Neural progenitor cell (in vitro differentiated cells): ENCODE measurements at regions not wholly inside any gene's neighbourhood (a gene's known extent, or its start where the extent isn't known, plus 50 kb on each side); places are given as distances from the start of the nearest gene placed in this dataset.

ENCODE experiments used
- EZH2 ChIP-seq: fragments of 200-600 bp; sonication (generic); IDR thresholded peaks from 2 replicates; pipeline ENCODE4 v1.6.1; 2017; ENCODE audit warnings: antibody characterized with exemption, mild to moderate bottlenecking, moderate library complexity
- EZH2phosphoT487 ChIP-seq: fragments of 200-600 bp; sonication (generic); IDR thresholded peaks from 2 replicates; pipeline ENCODE4 v1.6.1; 2017; ENCODE audit warnings: antibody characterized with exemption
- TF ChIP-seq, protein P1 (sequence below): fragments of 200-600 bp; sonication (generic); IDR thresholded peaks from 2 replicates; pipeline ENCODE4 v1.5.1; 2017; ENCODE audit warnings: antibody characterized with exemption, mild to moderate bottlenecking

- TF ChIP-seq, protein P1, sequence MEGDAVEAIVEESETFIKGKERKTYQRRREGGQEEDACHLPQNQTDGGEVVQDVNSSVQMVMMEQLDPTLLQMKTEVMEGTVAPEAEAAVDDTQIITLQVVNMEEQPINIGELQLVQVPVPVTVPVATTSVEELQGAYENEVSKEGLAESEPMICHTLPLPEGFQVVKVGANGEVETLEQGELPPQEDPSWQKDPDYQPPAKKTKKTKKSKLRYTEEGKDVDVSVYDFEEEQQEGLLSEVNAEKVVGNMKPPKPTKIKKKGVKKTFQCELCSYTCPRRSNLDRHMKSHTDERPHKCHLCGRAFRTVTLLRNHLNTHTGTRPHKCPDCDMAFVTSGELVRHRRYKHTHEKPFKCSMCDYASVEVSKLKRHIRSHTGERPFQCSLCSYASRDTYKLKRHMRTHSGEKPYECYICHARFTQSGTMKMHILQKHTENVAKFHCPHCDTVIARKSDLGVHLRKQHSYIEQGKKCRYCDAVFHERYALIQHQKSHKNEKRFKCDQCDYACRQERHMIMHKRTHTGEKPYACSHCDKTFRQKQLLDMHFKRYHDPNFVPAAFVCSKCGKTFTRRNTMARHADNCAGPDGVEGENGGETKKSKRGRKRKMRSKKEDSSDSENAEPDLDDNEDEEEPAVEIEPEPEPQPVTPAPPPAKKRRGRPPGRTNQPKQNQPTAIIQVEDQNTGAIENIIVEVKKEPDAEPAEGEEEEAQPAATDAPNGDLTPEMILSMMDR, result no peak
- no peak for TF ChIP-seq EZH2phosphoT487
- no peak for TF ChIP-seq EZH2
These were observed 788.6 kb upstream of the NOVA1 start for GRCh38 chr14:27386391-27386790.
